Osteocyte (in vitro differentiated cells): ENCODE measurements at regions not wholly inside any gene's neighbourhood (a gene's known extent, or its start where the extent isn't known, plus 50 kb on each side); places are given as distances from the start of the nearest gene placed in this dataset.

Experiments used
- DNase-seq: peaks from one replicate; pipeline ENCODE4 v3.0.0; 2021; ENCODE audit warnings: mixed read lengths; ENCODE audit not compliant: unreplicated experiment; ENCODE audit errors: extremely low spot score
- H3K27ac Mint-ChIP-seq: one replicate; pipeline ENCODE4 v1.8.0; 2021; ENCODE audit warnings: mild to moderate bottlenecking, mixed read lengths; ENCODE audit not compliant: unreplicated experiment
- H3K27me3 Mint-ChIP-seq: one replicate; pipeline ENCODE4 v1.8.0; 2021; ENCODE audit warnings: mixed read lengths; ENCODE audit not compliant: unreplicated experiment
- H3K36me3 Mint-ChIP-seq: one replicate; pipeline ENCODE4 v1.8.0; 2021; ENCODE audit warnings: mixed read lengths; ENCODE audit not compliant: unreplicated experiment
- H3K4me1 Mint-ChIP-seq: one replicate; pipeline ENCODE4 v1.8.0; 2021; ENCODE audit warnings: mixed read lengths; ENCODE audit not compliant: unreplicated experiment
- H3K4me3 Mint-ChIP-seq: one replicate; pipeline ENCODE4 v1.8.0; 2021; ENCODE audit warnings: mild to moderate bottlenecking, moderate library complexity, mixed read lengths; ENCODE audit not compliant: unreplicated experiment
- H3K9me3 Mint-ChIP-seq: one replicate; pipeline ENCODE4 v1.8.0; 2021; ENCODE audit warnings: mixed read lengths; ENCODE audit not compliant: unreplicated experiment
- CTCF ChIP-seq: fragments of 200-600 bp; sonication (generic); IDR thresholded peaks from 2 replicates; pipeline ENCODE4 v1.5.0; 2021; ENCODE audit warnings: antibody characterized with exemption, mild to moderate bottlenecking, moderate library complexity

GRCh38 chr16:9300252-9300651 lies 208.8 kb downstream of the HAPSTR1 start:
- H3K9me3 Mint-ChIP-seq: peaks cover 3% of the 10 kb centered on the region
- no peaks in the 10 kb centered on the region for H3K36me3 Mint-ChIP-seq
- H3K27me3 Mint-ChIP-seq: no peaks in the 10 kb centered on the region
- H3K27ac Mint-ChIP-seq: no peak overlapping the region
- no peak for DNase-seq
- TF ChIP-seq CTCF: no peak
- H3K4me3 Mint-ChIP-seq: no peak overlapping the region
- H3K4me1 Mint-ChIP-seq: no peaks in the 10 kb centered on the region

DNA sequence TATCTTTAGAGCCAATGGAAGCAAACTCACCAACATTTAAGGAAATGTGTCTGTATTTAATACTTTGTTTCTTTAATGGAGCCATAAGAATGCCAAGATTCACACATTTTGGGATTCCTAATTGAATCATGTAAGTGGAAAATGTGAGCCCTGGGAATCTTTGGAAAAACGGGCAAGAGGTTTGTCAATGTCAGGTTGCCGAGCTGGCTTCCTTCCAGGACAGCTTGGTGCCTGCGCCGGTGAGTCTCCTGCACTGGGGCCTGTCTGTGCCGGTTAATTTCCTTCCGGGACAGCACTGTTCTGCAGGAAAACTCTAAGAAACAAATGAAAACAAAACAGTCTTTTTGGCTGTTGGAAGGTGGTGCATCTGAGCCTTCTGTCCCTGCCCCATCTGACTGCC lies 210.6 kb downstream of the HAPSTR1 start:
- no peak overlapping the region for H3K27ac Mint-ChIP-seq
- TF ChIP-seq CTCF: no peak
- no peaks in the 10 kb centered on the region for H3K36me3 Mint-ChIP-seq
- no peak overlapping the region for H3K4me3 Mint-ChIP-seq
- H3K4me1 Mint-ChIP-seq: no peaks in the 10 kb centered on the region
- H3K9me3 Mint-ChIP-seq: peaks cover 3% of the 10 kb centered on the region
- DNase-seq: no peak
- H3K27me3 Mint-ChIP-seq: no peaks in the 10 kb centered on the region

DNA sequence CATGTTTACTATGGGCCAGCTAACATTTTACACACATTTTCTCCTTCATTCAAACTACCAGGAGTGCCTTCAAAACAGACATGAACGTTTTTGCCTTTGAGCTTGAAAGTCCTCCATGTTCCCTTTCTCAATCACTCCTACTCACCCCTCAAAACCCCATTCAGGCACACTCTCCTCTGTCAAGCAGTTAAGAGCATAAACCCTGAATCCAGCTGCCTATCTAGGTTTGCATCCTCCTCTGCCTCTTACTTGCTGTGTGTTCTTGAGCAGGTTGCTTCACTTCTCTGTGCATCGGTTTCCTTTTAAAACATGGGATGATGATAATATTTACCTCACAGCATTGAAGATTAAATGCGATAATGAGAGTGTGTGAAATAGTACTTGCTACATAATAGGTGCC lies 215.3 kb downstream of the HAPSTR1 start:
- DNase-seq: no peak
- Mint-ChIP-seq H3K27ac (no peak overlapping the region), H3K27me3 (no peaks in the 10 kb centered on the region), H3K9me3 (no peaks in the 10 kb centered on the region), H3K4me3 (no peak overlapping the region), H3K4me1 (no peaks in the 10 kb centered on the region), H3K36me3 (no peaks in the 10 kb centered on the region)
- TF ChIP-seq CTCF: no peak

GRCh38 chr16:9307446-9307845 lies 216.0 kb downstream of the HAPSTR1 start:
- Mint-ChIP-seq H3K27ac (no peak overlapping the region), H3K27me3 (no peaks in the 10 kb centered on the region), H3K4me3 (no peak overlapping the region), H3K4me1 (no peaks in the 10 kb centered on the region), H3K9me3 (no peaks in the 10 kb centered on the region), H3K36me3 (no peaks in the 10 kb centered on the region)
- TF ChIP-seq CTCF: no peak
- DNase-seq: no peak

DNA sequence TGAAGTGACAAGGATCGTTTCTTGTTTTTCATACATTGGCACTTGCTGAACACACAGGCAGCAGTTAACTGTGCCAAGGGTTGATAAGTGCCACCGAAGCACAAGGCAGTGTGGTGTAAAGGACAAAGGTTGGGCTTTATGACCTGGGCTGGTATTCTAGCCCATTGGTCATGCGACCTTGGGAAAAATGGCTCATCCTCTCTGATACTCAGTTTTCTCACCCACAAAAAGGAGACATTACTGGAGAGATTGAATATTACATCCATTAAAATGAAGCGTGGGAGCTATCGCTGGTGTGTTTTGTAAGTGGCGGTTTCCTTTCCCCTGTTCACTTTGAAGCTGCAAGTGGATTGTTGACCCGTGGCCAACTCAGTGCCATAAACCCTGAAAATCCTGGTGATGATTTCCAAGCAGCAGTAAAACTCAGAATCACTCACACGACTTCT lies 216.9 kb downstream of the HAPSTR1 start:
- no peaks in the 10 kb centered on the region for H3K9me3 Mint-ChIP-seq
- H3K27ac Mint-ChIP-seq: no peak overlapping the region
- H3K27me3 Mint-ChIP-seq: no peaks in the 10 kb centered on the region

More for the DNA sequence above, 216.9 kb downstream of the HAPSTR1 start:
- Mint-ChIP-seq H3K4me3 (no peak overlapping the region), H3K36me3 (no peaks in the 10 kb centered on the region), H3K4me1 (no peaks in the 10 kb centered on the region)
- no peak for DNase-seq
- TF ChIP-seq CTCF: no peak
